ENCODE measurements at regions not wholly inside any gene's neighbourhood (a gene's known extent, or its start where the extent isn't known, plus 50 kb on each side); places are given as distances from the start of the nearest gene placed in this dataset.

- no peaks in the 10 kb centered on the region for H4K20me1 ChIP-seq (ENCODE audit: control insufficient read depth, extremely low read depth, insufficient read depth, low read length)
- H3K4me3 ChIP-seq (replicated peaks in 1 of 4; ENCODE audit: control extremely low read depth in 1 of 4, insufficient read depth in 1 of 4, low read depth in 3 of 4, low read length in 4 of 4): no peak overlapping the region
- no peaks in the 10 kb centered on the region for H3K36me3 ChIP-seq (ENCODE audit: control insufficient read depth, insufficient read depth, low read length)
- peaks cover 8% of the 10 kb centered on the region for H3K4me1 ChIP-seq (ENCODE audit: control insufficient read depth, extremely low read depth, insufficient read depth, low read length)
- no peaks in the 10 kb centered on the region for H3K27me3 ChIP-seq (ENCODE audit: control insufficient read depth, insufficient read depth, low read length)
- H3K9ac ChIP-seq (ENCODE audit: insufficient read depth, low read length): no peak overlapping the region
- no peak overlapping the region for H3K27ac ChIP-seq (ENCODE audit: insufficient read depth, low read length)
- H3K9me3 ChIP-seq (ENCODE audit: control insufficient read depth, insufficient read depth, low read depth, low read length): no peaks in the 10 kb centered on the region
- no peaks in the 10 kb centered on the region for H3K79me2 ChIP-seq (ENCODE audit: control insufficient read depth, insufficient read depth, low read length)
- DNase-seq (ENCODE audit: low read depth in 2 of 2): no peak
- no peak for TF ChIP-seq EZH2 (IDR thresholded peaks at IDR 0.05; ENCODE audit: low read length, missing control alignments)
- TF ChIP-seq CTCF (conservative IDR thresholded peaks at IDR 0.05 in 1 of 2, IDR thresholded peaks at IDR 0.05 in 1 of 2; ENCODE audit: low read depth in 1 of 2, low read length in 2 of 2): no peak
- H2AFZ ChIP-seq (ENCODE audit: low read length): no peak overlapping the region
- no peak overlapping the region for H3K4me2 ChIP-seq (ENCODE audit: extremely low read depth, insufficient read depth, low read length)
Measured at GRCh38 chr5:124644582-124644981, 101.9 kb downstream of the ZNF608 start.

- Histone ChIP-seq H4K20me1 (ENCODE audit: control insufficient read depth, extremely low read depth, insufficient read depth, low read length) (no peaks in the 10 kb centered on the region), H3K4me1 (ENCODE audit: control insufficient read depth, extremely low read depth, insufficient read depth, low read length) (peaks cover 4% of the 10 kb centered on the region), H2AFZ (ENCODE audit: low read length) (no peak overlapping the region), H3K4me3 (replicated peaks in 1 of 4; ENCODE audit: control extremely low read depth in 1 of 4, insufficient read depth in 1 of 4, low read depth in 3 of 4, low read length in 4 of 4) (no peak overlapping the region), H3K4me2 (ENCODE audit: extremely low read depth, insufficient read depth, low read length) (no peak overlapping the region), H3K9me3 (ENCODE audit: control insufficient read depth, insufficient read depth, low read depth, low read length) (no peaks in the 10 kb centered on the region), H3K27ac (ENCODE audit: insufficient read depth, low read length) (no peak overlapping the region), H3K27me3 (ENCODE audit: control insufficient read depth, insufficient read depth, low read length) (no peaks in the 10 kb centered on the region), H3K79me2 (ENCODE audit: control insufficient read depth, insufficient read depth, low read length) (no peaks in the 10 kb centered on the region), H3K9ac (ENCODE audit: insufficient read depth, low read length) (no peak overlapping the region), H3K36me3 (ENCODE audit: control insufficient read depth, insufficient read depth, low read length) (no peaks in the 10 kb centered on the region)
- peak; percentile 45 to 84 for DNase-seq (ENCODE audit: low read depth in 2 of 2)
- TF ChIP-seq CTCF (conservative IDR thresholded peaks at IDR 0.05 in 1 of 2, IDR thresholded peaks at IDR 0.05 in 1 of 2; ENCODE audit: low read depth in 1 of 2, low read length in 2 of 2): no peak
- TF ChIP-seq EZH2 (IDR thresholded peaks at IDR 0.05; ENCODE audit: low read length, missing control alignments): no peak
Measured at GRCh38 chr5:124644138-124644537, 102.3 kb downstream of the ZNF608 start.

GRCh38 chr5:124643336-124643735 lies 103.1 kb downstream of the ZNF608 start:
- Histone ChIP-seq H3K27ac (ENCODE audit: insufficient read depth, low read length) (no peak overlapping the region), H3K27me3 (ENCODE audit: control insufficient read depth, insufficient read depth, low read length) (no peaks in the 10 kb centered on the region), H3K4me3 (replicated peaks in 1 of 4; ENCODE audit: control extremely low read depth in 1 of 4, insufficient read depth in 1 of 4, low read depth in 3 of 4, low read length in 4 of 4) (no peak overlapping the region), H3K9ac (ENCODE audit: insufficient read depth, low read length) (no peak overlapping the region), H4K20me1 (ENCODE audit: control insufficient read depth, extremely low read depth, insufficient read depth, low read length) (no peaks in the 10 kb centered on the region), H3K4me1 (ENCODE audit: control insufficient read depth, extremely low read depth, insufficient read depth, low read length) (no peaks in the 10 kb centered on the region), H3K4me2 (ENCODE audit: extremely low read depth, insufficient read depth, low read length) (no peak overlapping the region), H3K9me3 (ENCODE audit: control insufficient read depth, insufficient read depth, low read depth, low read length) (no peaks in the 10 kb centered on the region), H2AFZ (ENCODE audit: low read length) (no peak overlapping the region), H3K79me2 (ENCODE audit: control insufficient read depth, insufficient read depth, low read length) (no peaks in the 10 kb centered on the region), H3K36me3 (ENCODE audit: control insufficient read depth, insufficient read depth, low read length) (no peaks in the 10 kb centered on the region)
- no peak for DNase-seq (ENCODE audit: low read depth in 2 of 2)
- TF ChIP-seq EZH2 (IDR thresholded peaks at IDR 0.05; ENCODE audit: low read length, missing control alignments) (no peak), CTCF (conservative IDR thresholded peaks at IDR 0.05 in 1 of 2, IDR thresholded peaks at IDR 0.05 in 1 of 2; ENCODE audit: low read depth in 1 of 2, low read length in 2 of 2) (no peak)

All from fibroblast of lung (primary cell).